HG03025 (cell line): ENCODE measurements at regions not wholly inside any gene's neighbourhood (a gene's known extent, or its start where the extent isn't known, plus 50 kb on each side); places are given as distances from the start of the nearest gene placed in this dataset.
"Not testable (repeated sequence)": the region's sequence is repeated elsewhere in the genome, so short reads cannot be mapped to it uniquely, and the experiment has no call there.

Source experiments
- ATAC-seq: cut with Tn5 transposase; IDR thresholded peaks from one replicate; pipeline ENCODE4 v1.9.1; 2021; ENCODE audit warnings: mild to moderate bottlenecking, moderate library complexity; ENCODE audit not compliant: unreplicated experiment, low FRiP score

DNA sequence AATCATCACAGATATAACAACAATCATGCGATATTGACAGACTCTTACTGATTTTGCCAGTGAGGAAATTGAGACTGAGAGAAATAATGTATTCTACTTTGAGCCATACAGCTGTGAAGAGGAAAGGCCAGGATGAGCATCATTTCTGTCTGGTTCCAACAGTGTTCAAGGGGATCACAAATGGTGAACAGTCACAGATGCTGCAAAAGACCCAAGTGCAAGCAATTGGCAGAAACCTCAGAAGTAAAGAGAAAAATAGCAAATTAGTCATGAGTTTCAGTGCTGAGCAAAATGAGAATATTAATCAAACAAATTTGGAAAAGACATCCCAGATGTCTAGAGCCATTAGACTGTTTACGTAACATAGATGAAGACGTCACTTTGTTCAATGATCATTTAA, 114.1 kb downstream of the RAB38 start:
- no peak for ATAC-seq

DNA sequence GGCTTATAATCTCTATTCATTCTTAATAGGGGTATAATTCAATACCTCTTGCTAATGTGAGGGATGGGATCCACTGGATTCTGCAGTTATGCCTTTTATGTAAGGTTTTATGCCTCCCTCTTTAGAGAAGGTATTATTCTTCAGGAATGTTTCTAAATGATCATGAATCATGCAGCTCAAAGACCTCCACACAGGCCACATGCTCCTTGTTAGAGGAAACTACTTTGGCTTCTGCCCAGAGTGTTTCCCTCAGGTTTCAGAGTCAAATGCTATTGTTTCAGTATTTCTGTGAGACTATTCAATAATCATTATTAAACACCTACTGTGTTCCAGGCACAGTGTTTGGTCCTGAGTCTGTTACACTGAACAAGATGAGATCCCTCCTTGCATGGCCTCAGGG, 115.9 kb downstream of the RAB38 start:
- no peak for ATAC-seq

DNA sequence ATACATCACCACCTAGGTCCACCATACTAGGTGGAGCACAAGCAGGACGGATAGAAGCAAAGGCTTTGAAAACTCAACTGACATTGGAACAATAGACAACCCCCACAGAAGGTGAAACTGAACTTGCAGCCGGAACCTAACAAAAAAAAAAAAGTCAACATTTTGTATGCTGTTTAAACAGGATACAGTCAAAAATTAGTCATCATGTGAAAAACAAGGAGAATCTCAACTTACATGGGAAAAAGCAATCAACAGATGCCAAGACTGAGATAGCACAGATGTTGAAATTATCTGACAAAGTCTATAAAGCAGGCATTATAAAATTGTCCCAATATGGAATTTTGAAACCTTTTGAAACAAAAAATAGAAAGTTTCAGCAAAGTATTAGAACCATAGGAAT, 123.8 kb downstream of the RAB38 start:
- ATAC-seq, result no peak

DNA sequence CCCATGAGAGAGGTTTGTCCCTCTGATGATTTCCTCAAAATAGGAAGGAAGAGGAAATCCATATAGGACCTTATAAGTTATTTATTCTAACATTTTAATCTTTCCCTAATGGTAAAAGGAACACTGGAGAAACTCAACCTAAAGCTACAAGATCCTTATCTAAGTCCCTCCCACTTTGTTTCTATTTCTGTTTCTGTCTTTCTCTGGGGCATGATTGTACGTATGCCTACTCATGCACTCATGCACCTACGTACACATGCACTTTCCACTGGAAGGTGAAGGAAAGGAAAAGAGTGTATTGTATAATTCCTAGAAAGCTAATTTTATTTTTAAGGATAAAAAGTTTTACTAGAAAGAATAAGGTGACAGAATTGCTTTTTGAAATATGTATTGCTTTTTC, 125.0 kb downstream of the RAB38 start:
- ATAC-seq, result no peak

DNA sequence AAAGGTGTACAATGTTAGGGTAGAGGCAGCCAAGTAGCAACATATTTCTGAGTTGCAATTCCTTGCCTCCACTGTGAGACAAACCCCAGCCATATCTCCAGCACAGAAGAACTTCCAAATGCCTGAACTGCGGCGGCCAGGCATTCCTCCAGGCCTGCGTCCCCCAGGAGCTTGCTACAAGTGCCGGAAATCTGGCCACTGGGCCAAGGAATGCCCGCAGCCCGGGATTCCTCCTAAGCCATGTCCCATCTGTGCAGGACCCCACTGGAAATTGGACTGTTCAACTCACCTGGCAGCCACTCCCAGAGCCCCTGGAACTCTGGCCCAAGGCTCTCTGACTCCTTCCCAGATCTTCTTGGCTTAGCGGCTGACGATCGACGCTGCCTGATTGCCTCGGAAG, 130.0 kb downstream of the RAB38 start:
- not testable (repeated sequence) for ATAC-seq

DNA sequence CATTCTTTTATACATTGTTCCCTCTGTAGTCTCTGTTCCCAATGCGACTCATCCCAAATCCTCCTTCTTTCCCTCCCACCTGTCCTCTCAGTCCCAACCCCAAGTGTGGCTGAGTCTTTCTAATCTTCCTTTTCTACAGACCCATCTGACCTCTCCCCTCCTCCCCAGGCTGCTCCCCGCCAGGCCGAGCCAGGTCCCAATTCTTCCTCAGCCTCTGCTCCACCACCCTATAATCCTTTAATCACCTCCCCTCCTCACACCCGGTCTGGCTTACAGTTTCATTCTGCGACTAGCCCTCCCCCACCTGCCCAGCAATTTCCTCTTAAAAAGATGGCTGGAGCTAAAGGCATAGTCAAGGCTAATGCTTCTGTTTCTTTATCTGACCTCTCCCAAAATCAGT, 130.6 kb downstream of the RAB38 start:
- ATAC-seq, result not testable (repeated sequence)

DNA sequence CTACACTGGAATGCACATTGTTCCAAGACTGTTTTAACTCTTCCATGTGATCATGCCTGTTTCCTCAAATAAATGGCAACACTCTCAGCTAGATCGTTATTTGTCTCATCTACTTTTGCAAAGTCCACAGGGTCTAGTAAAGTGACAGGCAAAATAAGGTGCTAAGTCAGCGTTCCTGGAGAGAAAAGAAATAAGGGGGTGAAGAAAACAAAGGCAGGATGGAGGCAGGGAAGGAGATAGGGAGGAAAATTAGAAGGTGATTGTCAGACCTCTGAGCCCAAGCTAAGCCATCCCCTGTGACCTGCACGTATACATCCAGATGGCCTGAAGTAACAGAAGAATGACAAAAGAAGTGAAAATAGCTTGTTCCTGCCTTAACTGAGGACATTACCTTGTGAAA, 132.1 kb downstream of the RAB38 start:
- ATAC-seq, result no peak

DNA sequence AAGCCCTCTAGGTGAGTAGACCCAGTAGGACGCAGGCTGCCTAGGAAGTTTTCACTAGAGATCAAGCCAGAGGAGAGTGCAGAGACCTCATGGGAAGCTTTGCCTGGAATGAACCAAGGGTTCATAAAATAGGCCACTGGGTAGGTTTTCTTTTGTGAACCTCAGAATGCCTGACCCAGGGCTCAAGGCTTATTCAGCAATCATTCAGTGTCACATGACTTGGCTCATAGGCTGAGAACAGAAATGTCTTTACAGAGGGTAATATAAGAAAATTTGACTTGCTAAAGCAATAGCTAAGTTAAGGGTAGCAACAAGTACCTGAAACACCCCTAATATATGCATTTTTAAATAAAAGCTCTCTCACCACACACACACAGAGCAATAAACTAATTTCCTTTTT, 132.6 kb downstream of the RAB38 start:
- ATAC-seq, result no peak

DNA sequence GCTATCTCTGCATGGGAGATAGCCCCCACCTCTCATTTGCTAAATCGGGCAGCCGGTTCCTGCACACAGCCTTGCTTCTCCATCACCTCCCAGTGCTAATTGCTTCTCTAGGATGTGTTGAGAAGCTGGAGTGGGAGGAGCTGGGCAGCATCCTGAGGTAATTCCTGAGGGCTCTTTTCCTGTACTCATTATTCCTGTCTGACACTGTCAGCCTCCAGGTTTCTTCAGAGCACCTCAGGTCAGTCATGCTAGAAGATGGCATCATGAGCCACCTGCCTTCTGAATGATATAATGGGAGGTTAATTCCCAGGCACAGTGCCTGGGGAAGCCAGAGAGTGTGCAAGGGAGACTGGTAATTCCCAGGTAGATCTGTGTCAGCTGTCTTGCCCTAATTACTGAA, 133.0 kb downstream of the RAB38 start:
- ATAC-seq, result no peak

DNA sequence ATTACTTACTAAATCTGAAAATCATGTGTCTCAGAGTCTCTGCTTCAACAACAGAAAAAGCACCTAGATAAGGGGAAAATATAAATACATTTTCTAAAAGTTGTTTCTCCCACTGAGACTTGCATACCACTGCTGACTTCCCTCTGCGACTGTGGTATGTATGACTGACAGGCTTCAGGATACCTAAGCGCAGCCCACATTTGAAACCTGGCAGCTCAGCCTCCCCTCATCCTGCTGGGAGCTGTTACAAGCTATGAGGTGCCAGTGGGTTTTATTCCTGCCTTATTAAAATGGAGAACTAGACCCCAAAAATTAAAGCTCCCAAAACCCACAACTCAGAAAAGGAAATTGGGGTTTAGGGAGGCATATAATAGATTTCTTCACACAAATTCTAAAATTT, 133.6 kb downstream of the RAB38 start:
- no peak for ATAC-seq

DNA sequence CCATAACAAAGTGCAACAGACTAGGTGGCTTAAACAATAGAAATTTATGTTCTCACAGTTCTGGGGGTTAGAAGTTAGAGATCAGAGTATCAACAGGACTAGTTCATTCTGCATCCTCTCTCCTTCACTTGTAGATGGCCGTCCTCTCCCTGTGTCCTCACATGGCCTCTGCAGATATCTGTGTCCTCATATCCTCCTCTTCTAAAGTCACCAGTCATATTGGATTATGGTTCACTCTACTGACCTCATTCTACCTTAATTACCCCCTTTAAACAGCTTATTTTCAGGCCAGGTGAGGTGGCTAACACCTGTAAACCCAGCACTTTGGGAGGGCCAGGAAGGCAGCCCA, 135.1 kb downstream of the RAB38 start:
- no peak for ATAC-seq

DNA sequence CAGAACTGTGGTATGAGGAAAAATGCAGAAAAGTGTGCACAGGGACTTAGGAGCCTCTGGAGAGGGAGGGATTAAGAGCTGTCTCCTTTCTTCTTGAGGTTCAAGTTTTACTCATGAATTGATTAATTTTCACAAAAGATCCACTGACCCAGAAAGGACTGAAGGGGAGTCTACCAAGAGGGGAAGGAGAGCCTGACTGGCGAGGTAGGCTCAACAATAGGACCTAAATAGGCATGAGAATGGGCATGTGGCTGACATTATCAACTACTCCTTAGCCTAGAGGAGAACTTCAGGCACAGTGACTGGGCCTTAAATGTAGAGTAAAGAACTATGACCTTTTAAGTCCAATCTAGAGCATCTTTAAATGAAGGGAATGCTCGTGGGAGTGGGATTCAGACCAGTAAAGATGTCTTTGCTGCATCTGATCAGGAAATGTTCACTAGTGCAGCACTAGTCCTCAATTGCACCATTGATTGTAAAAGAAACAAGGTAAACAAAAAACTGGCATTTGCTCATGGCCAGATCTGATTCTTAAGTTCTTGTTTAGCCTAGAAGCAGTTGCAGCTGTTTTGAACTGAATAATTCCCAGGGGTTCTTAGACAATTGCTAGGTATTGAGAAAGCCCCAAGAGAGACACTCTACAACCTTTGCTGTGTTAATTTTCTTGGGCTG, 135.6 kb downstream of the RAB38 start:
- ATAC-seq, result no peak

DNA sequence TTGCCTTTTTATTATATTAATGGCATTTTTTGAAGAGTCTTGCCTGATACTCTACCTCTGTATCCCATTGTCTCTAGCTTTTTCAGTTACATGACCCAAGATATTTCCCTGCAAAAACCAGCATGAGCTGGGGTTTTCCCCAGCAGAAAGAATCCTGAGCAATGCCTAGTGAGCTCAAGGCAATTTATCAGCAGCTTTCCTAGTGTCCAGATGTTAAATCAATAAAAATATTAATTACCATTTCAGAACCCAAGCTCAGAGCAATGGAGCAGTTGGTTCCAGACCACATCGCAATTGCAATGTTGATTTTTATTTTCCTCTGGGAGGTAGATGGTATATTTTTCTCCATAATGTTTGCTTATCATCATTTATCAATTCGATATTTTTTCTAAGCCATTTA, 137.2 kb downstream of the RAB38 start:
- no peak for ATAC-seq

DNA sequence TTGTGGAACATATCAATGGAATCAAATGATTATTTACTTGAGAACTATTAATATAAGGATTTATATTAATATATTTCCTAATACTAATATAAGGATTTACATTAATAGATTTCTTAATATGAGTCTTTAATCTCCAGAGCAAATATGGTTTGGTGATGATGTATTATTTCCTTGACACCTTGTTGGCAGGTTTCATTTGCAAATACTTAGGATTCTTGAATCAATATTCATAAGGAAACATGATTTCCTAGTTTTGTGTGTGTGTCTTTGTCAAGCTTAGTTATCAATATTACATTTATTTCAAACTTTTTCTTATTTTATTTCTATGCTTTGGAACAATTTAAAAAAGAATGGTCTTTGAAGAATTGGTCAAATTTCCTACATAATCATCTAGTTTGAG, 138.5 kb downstream of the RAB38 start:
- ATAC-seq, result no peak

DNA sequence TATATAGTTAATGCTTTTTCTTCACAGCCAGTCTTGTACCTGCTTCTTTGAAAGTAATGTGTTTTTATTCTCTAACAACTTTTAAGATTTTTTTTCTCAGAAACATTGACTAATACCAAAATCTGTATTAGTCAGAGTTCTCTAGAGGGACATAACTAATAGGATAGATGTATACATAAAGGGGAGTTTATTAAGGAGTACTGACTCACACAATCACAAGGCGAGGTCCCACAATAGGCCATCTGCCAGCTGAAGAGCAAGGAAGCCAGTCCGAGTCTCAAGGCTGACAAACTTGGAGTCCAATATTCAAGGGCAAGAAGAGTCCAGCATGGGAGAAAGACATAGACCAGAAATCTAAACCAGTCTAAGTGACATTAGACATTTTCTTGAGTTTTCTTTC, 140.0 kb downstream of the RAB38 start:
- no peak for ATAC-seq

DNA sequence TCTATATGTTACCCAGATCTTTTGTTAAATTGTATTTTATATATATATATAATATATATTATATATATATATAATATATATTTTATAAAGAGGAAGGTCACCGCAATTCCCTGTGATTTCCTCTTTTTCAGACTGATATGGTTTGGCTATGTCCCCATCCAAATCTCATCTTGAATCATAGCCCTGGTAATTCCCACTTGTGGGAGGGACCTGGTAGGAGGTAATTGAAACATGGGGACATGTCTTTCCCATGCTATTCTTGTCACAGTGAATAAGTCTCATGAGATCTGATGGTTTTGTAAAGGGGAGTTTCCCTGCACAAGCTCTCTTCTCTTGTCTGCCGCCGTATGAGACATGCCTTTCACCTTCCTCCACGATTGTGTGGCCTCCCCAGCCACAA, 157.6 kb downstream of the RAB38 start:
- no peak for ATAC-seq

DNA sequence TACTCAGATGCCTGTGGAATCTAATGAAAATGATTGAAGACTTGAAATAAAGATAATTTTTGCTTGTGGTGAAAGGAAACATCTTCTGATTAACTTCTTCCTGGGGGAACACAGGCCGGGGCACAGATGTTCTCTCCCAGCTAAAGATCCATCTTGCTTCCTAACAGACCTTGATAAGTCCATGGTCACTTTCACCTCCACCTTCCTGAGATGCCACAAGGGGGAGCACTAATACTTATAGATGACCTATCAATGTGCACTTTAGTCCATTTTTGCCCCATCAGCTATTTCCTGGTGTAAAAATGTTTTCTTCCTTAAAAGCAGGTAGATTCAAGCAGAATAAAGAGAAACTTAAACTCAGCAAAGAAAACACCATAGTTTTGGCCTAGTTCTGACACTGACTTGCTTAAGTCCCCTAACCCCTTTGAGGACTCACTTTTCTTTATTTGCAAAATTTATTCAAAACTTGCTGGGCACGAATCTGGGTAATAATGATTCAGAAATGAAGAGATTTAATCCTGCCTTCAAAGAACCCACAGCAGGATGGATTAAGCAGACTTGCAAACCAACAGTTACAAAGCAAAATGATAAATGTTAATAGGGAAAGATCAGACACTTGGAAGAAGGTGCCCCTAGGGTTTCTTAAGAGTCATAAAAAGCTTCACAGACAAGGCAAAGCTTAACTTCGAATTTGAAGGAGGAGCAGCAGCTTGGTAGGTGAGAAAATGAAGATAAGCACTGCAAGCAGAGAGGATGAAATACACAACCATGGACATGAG, 158.7 kb downstream of the RAB38 start:
- ATAC-seq, result peak; percentile 82

DNA sequence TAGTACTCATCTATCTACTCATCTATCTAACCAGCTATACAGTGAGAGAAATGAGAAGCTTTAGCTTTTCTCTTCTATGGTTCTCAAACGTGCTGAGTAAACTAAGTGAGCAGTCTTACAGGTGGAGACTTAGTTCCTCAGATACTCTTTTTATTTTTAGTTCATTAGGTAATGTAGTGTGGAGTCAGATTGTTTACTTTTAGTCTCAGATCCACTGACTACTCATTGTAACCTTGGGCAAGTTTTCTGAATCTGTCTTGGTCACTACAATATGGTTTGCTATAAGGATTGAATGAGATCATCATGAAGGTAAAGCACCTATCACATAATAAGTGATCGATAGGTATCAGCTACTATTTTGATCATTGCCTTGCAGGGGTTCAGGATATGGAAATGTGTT, 160.1 kb downstream of the RAB38 start:
- no peak for ATAC-seq

DNA sequence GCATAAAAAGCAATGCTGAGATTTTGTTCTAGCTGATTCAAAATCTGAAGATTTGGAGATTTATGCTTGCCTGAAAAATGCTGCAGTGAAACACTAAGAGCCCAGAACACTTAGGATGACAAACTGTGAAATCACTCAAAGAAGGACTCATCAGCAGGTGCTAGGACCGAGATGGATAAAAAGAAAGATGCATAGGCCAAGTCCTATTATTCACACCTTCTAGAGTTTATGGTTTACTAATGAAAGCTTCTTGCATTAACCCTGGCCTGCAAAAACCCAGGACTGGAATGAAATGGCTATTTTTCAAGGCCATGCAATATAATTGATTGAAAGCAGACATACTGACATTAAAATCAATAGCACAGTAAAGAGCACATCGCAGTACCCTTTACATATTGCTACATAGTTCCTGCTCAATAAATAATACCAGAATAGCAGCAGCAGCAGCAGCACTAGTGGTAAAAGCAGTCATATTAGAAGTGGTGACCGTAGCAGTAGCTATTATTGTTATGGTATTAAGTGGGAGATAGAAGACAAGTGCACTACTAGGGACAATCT, 161.7 kb downstream of the RAB38 start:
- ATAC-seq, result no peak

DNA sequence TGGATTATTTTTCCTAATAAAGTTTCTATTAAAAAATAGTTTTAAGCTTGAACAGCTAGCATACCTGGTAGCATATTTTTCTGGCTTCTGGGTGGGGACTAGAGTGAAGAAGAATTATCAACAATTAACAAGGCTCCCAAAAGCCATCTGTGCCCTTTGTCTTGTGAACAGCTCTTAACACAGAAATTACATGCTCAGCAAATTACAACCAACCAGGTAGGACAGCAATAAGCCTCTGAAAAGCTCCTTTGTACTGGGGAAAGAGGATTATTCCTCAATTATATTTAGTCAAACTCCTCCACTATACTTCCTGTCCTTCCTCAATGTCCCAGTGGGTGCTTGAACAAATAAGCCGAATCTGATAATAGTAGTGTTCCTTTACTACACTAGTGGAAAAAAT, 162.8 kb downstream of the RAB38 start:
- ATAC-seq, result no peak

DNA sequence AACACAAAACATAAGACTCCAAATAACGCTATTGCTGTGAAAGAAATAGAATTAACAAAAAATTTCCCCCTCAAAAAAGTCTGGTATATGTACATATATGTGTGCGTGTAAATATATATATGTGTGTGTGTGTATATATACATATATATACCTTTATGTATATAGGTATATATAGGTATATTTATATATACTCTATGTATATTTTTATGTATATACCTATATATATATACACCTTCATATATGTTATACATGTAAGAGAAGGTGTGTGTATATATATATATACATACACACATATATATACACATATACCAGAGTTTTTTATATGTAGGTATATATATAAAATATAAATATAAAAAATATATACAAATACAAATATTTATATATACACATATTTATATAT, 199.2 kb downstream of the RAB38 start:
- ATAC-seq, result no peak

DNA sequence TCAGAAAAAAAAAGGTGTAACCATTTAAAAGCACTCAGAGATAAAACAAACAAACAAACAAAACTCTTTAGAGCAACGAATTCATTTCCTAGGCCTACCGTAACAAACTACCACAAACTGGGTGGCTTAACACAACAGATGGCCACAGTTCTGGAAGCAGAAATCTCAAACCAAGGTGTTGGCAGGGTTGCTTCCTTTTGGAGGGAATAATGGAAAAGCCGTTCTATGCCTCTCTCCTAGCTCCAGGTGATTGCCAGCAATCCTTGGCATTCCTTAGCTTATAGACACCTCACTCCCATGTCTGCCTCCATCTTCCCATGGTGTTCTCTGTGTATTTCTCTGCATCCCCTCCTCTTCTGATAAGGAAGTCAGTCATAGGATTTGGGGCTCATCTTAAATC, 200.4 kb downstream of the RAB38 start:
- no peak for ATAC-seq
